Nucleus accumbens (tissue), 56 donors: ENCODE measurements at regions not wholly inside any gene's neighbourhood (a gene's known extent, or its start where the extent isn't known, plus 50 kb on each side); places are given as distances from the start of the nearest gene placed in this dataset.

ENCODE experiments used
- DNase-seq, 56 donors: peaks; one replicate each; lab custom pipeline; 2025; lab: John Stamatoyannopoulos, UW

GRCh38 chr7:69166979-69167516 lies 431.2 kb upstream of the AUTS2 start:
- no peak for DNase-seq

- DNase-seq, result no peak
Observed at GRCh38 chr7:69169386-69169785, 428.9 kb upstream of the AUTS2 start.

GRCh38 chr7:69172357-69173077 lies 425.8 kb upstream of the AUTS2 start:
- no peak for DNase-seq

GRCh38 chr7:69173341-69173740 lies 424.9 kb upstream of the AUTS2 start:
- DNase-seq, result no peak

GRCh38 chr7:69173846-69174245 lies 424.4 kb upstream of the AUTS2 start:
- no peak for DNase-seq

- no peak for DNase-seq
Observed at GRCh38 chr7:69176841-69177240, 421.4 kb upstream of the AUTS2 start.

GRCh38 chr7:69177461-69177861 lies 420.8 kb upstream of the AUTS2 start:
- no peak for DNase-seq

GRCh38 chr7:69177941-69178494 lies 420.3 kb upstream of the AUTS2 start:
- DNase-seq, result no peak

- DNase-seq, result no peak
Observed at GRCh38 chr7:69180662-69181061, 417.6 kb upstream of the AUTS2 start.

GRCh38 chr7:69182596-69183467 lies 415.4 kb upstream of the AUTS2 start:
- no peak for DNase-seq

GRCh38 chr7:69184339-69184738 lies 413.9 kb upstream of the AUTS2 start:
- no peak for DNase-seq

GRCh38 chr7:69185170-69185569 lies 413.1 kb upstream of the AUTS2 start:
- DNase-seq, result no peak

GRCh38 chr7:69186974-69187373 lies 411.3 kb upstream of the AUTS2 start:
- no peak for DNase-seq

GRCh38 chr7:69187824-69188333 lies 410.4 kb upstream of the AUTS2 start:
- no peak for DNase-seq

GRCh38 chr7:69189406-69189805 lies 408.9 kb upstream of the AUTS2 start:
- no peak for DNase-seq

- no peak for DNase-seq
Observed at GRCh38 chr7:69190025-69190424, 408.2 kb upstream of the AUTS2 start.

GRCh38 chr7:69190763-69191162 lies 407.5 kb upstream of the AUTS2 start:
- no peak for DNase-seq

GRCh38 chr7:69192134-69192533 lies 406.1 kb upstream of the AUTS2 start:
- DNase-seq, result peak in 3 of 56 donors; percentile 8 to 10 (median 9)

- no peak for DNase-seq
Observed at GRCh38 chr7:69193061-69193460, 405.2 kb upstream of the AUTS2 start.

GRCh38 chr7:69196593-69196992 lies 401.7 kb upstream of the AUTS2 start:
- no peak for DNase-seq

GRCh38 chr7:69198250-69198649 lies 400.0 kb upstream of the AUTS2 start:
- DNase-seq, result no peak
